GM19351 (cell line): ENCODE measurements at regions not wholly inside any gene's neighbourhood (a gene's known extent, or its start where the extent isn't known, plus 50 kb on each side); places are given as distances from the start of the nearest gene placed in this dataset.

Experiments
- ATAC-seq: cut with Tn5 transposase; IDR thresholded peaks from one replicate; pipeline ENCODE4 v1.9.1; 2021; ENCODE audit warnings: mild to moderate bottlenecking, moderate library complexity; ENCODE audit not compliant: unreplicated experiment

DNA sequence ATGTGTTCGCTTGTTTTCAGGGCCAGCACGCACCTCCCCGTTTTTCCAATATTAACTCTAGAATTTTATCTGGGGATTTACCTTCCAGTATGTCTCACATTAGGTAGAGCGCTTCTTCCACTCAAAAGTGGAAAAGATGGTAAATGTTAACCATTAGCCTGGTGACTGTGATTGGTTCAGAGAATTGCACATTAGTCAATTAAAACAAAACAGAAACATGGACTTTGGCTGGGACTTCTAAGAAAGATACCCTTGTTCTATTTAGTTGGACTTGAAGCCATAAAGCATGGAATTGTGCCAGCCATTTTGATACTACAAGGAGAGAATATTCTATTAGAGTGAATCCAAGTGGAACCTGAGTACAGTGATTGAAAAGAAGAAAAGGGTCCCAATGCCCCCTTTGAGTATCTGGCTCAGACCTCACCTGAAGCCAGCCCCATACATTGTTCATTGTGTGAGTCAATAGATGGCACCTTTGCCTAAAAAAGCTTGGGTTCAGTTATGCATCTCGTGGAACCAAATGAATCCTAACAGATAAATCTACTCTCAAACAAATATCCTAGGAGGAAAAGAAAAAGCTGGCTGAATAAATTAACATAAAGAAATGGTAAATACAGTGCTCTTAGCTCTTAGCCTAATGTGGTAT lies 354.3 kb downstream of the IRS1 start:
- ATAC-seq: no peak

DNA sequence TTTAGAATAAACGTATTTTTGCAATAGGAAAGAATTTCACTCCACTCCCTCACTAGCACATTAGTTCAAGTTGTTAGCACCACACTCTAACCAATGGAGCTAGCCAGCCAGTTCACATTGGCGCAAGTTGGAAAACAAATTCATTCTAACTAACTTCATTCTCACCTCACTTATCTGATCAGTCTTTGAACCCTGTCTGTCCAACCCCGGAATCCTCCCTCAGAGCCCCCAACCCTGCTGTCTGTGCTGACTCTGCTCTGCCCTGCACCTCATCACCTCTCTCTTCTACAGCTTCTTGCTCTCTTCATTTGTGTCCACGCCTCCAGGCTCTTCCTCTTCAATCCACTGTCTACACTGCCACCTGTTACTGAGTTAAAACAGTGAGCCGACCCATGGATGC lies 356.5 kb downstream of the IRS1 start:
- ATAC-seq: no peak

GRCh38 chr2:226440127-226440918 lies 359.3 kb downstream of the IRS1 start:
- no peak for ATAC-seq

DNA sequence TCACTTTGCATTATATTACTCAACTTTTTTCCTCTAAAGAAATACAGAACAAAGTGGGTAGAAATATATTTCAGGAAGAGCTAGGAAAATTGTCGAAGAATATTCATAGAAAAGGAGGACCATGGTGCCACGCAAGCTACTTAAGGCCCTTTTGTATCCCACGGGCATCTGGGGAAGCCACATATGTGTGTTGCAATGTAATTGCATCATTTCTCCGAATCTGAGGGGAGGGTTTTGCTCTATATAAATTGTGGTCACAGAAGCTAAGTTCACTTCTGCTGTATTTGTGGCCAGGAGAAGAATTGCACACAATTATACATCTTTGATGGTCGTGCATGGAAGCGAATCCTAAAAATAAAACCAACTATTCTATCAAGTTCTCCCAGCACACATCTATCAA lies 360.3 kb downstream of the IRS1 start:
- no peak for ATAC-seq

GRCh38 chr2:226435146-226435545 lies 364.5 kb downstream of the IRS1 start:
- ATAC-seq: no peak

GRCh38 chr2:226434702-226435101 lies 364.9 kb downstream of the IRS1 start:
- no peak for ATAC-seq

GRCh38 chr2:226431288-226431948 lies 368.2 kb downstream of the IRS1 start:
- ATAC-seq: no peak

GRCh38 chr2:226429476-226429875 lies 370.1 kb downstream of the IRS1 start:
- ATAC-seq: no peak

- no peak for ATAC-seq
These were observed 371.9 kb downstream of the IRS1 start for GRCh38 chr2:226427538-226428307.

- no peak for ATAC-seq
These were observed 373.3 kb downstream of the IRS1 start for GRCh38 chr2:226426292-226426736.

DNA sequence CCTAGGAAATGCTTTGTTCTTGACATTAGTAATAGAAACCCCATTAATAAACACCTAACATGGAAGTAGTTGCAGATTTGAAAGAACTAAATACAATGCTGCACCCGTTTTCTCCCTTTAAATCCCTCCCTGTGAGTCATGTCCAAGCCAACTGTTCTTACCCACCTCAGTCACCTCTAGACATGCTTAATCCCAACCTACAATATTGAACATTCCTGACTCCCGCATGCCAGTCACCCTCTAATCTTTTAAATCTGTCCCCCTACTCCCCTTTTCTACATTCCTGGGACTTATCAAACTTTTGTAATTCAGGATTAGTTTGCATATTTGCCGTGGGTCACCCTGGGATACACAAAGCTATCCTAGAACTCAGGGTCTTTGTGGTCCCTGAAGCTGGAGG lies 374.6 kb downstream of the IRS1 start:
- ATAC-seq: no peak

- ATAC-seq: peak; percentile 92
These were observed 376.1 kb downstream of the IRS1 start for GRCh38 chr2:226423498-226423960.

DNA sequence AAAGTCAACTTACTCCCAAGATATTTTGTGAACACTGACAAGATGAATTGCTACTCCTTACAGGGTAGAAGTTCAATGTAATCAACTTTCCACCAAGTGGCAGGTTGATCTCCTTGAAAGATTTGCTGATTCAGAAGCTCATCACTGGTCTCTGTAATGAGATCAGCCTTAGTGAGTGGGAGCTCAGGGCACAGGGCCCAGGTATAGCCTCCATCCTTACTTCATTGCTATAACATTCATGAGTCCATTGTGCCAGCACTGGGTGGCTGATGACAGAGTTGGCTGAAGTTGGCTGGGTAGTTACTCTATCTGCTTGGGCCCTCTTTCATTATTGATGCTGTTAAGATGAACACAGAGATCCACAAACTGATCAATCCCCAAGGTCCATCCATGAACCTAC lies 379.0 kb downstream of the IRS1 start:
- no peak for ATAC-seq

GRCh38 chr2:226418521-226418920 lies 381.1 kb downstream of the IRS1 start:
- no peak for ATAC-seq

- no peak for ATAC-seq
These were observed 385.3 kb downstream of the IRS1 start for GRCh38 chr2:226414335-226414734.

GRCh38 chr2:226413498-226414130 lies 386.0 kb downstream of the IRS1 start:
- no peak for ATAC-seq

GRCh38 chr2:226411727-226412360 lies 387.8 kb downstream of the IRS1 start:
- no peak for ATAC-seq

GRCh38 chr2:226411205-226411604 lies 388.4 kb downstream of the IRS1 start:
- ATAC-seq: no peak

DNA sequence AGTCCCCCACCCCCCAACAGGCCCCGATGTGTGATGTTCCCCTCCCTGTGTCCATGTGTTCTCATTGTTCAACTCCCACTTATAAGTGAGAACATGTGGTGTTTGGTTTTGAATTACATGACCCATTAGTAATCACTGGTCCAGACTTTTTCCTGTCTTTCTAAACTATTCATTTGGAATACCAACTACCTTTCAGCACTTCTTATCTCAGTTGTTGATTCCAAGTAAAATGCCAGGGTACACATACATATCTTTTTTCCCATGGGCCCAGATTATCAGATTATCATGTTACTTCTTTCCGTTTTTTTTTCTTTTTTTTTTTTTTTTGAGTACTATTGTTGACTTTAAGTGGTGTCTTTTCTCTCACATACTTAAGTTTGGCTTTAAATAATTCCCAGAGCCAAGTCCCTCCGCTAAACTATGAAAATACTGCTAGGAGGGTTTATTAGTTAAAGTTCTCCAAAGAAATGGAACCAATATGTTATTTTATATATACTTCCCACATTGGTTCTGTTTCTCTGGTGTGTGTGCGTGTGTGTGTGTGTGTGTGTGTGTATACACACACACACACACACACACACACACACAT lies 389.3 kb downstream of the IRS1 start:
- ATAC-seq: no peak

DNA sequence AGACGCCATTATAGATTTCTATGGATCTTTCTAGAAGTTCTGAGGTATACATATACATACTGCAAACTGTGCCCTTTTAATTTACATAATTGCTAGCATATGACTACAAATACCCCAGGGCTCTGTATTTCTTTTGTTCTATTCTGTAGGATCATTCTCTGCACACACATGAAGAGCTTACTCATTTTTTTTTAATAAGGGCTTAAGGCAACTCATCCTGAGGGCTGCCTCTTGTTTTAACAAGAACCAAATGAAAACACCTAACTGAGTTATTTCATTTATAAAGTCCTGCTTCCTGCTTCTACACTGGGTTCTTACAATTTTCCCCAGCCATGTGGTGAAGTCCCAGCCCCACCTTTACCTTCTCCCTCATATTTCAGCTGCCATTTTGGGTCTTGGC lies 390.5 kb downstream of the IRS1 start:
- ATAC-seq: no peak
